Muscle layer of colon (tissue), 2 donors: ENCODE measurements at regions not wholly inside any gene's neighbourhood (a gene's known extent, or its start where the extent isn't known, plus 50 kb on each side); places are given as distances from the start of the nearest gene placed in this dataset.

Source experiments
- H3K27ac ChIP-seq: one replicate; pipeline ENCODE4 v1.7.0; 2013; ENCODE audit warnings: low read depth, mild to moderate bottlenecking, low read length, moderate library complexity
- H3K27me3 ChIP-seq, 2 donors: one replicate each; pipeline ENCODE4 v1.7.0; 2013; ENCODE audit warnings: low read length in 2 of 2, mild to moderate bottlenecking in 2 of 2; ENCODE audit not compliant: insufficient read depth in 2 of 2, control insufficient read depth in 1 of 2
- H3K36me3 ChIP-seq: one replicate; pipeline ENCODE4 v1.7.0; 2013; ENCODE audit warnings: mild to moderate bottlenecking, low read length; ENCODE audit not compliant: insufficient read depth
- H3K4me1 ChIP-seq: one replicate; pipeline ENCODE4 v1.7.0; 2013; ENCODE audit warnings: mild to moderate bottlenecking, low read length; ENCODE audit not compliant: insufficient read depth
- H3K4me3 ChIP-seq, 2 donors: one replicate each; pipeline ENCODE4 v1.7.0; 2013; ENCODE audit warnings: low read length in 2 of 2, low read depth in 1 of 2, mild to moderate bottlenecking in 1 of 2, moderate library complexity in 1 of 2
- H3K9ac ChIP-seq: one replicate; pipeline ENCODE4 v1.7.0; 2013; ENCODE audit warnings: low read length
- H3K9me3 ChIP-seq: one replicate; pipeline ENCODE4 v1.7.0; 2013; ENCODE audit warnings: mild to moderate bottlenecking, low read length
- donor health status: abdominal sarcoma.
- donor health status: Adenocarcinoma of cecum.

DNA sequence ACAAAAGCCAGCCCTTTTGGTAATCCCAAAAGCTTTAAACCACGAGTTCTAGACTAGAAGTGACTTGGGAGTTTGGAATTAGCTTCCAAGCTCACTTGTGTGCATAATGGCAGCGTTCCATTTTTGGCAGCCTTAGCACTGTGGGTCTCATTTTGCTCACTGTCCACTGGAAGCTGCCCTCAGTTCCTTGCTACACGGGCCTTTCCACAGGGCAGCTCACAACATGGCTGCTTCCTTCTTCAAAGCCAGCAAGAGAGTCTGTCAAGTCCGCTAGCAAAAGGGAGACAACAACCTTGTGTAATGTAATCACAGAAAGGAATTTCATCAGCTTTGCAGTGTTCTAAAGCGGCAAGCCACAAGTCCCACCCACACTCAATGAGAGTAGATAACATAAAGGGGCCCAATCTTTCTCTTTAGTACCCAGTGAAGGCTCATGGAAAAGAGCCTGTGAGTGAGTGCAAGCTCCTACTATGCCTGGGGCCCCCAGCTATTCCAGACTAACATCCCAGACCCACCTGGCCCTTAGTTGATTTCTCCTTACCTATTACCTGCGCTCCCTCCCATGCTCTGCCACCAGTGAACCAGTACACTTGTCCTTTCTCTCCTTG is 168.5 kb upstream of the FOXN2 start:
- no peaks in the 10 kb centered on the region for H3K4me1 ChIP-seq
- H3K9me3 ChIP-seq: no peaks in the 10 kb centered on the region
- H3K9ac ChIP-seq: no peak overlapping the region
- H3K27me3 ChIP-seq: no peaks in the 10 kb centered on the region
- no peak overlapping the region for H3K4me3 ChIP-seq
- H3K27ac ChIP-seq: no peak overlapping the region
- no peaks in the 10 kb centered on the region for H3K36me3 ChIP-seq

DNA sequence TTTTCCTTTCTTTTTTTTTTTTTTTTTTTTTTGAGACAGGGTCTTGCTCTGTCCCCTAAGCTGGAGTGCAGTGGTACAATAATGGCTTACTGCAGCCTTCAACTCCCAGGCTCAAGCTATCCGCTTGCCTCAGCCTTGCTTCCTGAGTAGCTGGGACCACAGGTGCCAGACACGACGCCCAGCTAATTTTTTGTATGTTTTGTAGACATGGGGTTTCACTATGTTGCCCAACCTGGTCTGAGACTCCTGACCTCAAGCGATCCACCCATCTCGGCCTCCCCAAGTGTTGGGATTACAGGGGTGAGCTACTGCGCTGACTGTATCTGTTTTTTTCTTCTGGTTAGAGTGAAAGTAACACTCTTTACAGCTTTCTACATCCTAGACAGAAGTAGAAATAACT is 167.9 kb upstream of the FOXN2 start:
- Histone ChIP-seq H3K4me1 (no peaks in the 10 kb centered on the region), H3K27me3 (no peaks in the 10 kb centered on the region), H3K27ac (no peak overlapping the region), H3K9ac (no peak overlapping the region), H3K9me3 (no peaks in the 10 kb centered on the region), H3K36me3 (no peaks in the 10 kb centered on the region), H3K4me3 (no peak overlapping the region)

DNA sequence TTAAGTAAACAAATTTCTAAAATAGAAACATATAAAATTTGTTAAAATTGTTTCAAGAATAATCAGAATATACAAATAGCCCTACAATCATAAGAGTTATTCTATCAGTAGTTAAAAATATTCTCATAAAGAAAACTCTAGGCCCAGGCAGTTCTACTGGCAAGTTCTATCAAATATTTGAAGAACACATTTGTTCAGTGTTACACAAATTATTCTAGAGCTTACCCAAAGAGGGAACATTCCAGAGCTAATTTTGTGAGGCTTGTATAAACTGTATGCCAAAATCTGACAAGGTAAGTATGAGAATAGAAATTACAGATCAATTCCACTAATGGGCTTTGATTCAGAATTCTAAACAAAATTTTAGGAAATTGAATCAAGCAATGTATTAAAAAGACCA is 166.8 kb upstream of the FOXN2 start:
- Histone ChIP-seq H3K9me3 (no peaks in the 10 kb centered on the region), H3K4me3 (no peak overlapping the region), H3K27me3 (no peaks in the 10 kb centered on the region), H3K9ac (no peak overlapping the region), H3K36me3 (no peaks in the 10 kb centered on the region), H3K4me1 (no peaks in the 10 kb centered on the region), H3K27ac (no peak overlapping the region)

DNA sequence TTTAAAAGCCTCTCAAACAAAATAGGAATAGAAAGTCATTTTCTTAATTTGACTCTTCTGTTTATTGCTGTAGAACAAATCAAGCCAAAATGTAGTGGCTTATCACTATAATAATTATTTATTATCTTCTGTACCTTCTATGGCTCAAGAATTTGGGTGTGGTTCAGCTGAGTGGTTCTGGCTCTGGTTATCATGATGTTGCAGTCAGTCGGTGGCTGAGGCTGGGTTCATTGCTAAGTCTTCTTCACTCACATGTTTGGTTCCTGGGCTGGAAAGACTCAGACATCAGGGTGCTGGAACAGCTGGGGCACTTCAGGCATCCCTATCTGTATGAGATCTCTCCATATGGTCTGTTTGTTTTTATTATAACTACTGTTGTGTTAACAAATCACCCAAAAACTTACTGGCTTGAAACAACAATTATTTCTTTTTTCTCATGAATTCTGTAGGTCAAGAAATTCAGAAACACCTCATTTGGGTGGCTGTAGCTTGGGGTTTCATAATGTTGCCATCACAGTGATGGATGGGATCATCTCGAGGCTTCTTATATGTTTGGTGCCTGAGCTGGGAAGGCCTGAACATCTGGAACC is 165.5 kb upstream of the FOXN2 start:
- Histone ChIP-seq H3K9ac (no peak overlapping the region), H3K4me3 (no peak overlapping the region), H3K9me3 (no peaks in the 10 kb centered on the region), H3K4me1 (no peaks in the 10 kb centered on the region), H3K36me3 (no peaks in the 10 kb centered on the region), H3K27me3 (no peaks in the 10 kb centered on the region), H3K27ac (no peak overlapping the region)

DNA sequence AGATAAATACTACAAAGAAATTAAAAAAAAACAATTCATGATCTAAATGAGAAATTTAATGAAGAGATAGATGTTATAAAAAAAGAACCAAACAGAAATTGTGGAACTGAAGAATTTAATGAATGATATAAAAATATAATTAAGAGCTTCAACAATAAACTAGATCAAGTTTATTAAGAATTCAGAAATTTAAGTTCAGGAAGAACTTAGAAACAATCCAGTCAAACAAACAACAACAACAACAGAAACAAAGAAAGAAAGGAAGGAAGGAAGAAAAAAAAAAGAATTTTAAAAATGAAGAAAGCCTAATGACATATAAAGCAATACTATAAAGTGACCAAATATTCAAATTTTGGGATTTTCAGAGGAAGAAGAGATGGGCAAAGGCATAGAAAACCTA is 157.3 kb upstream of the FOXN2 start:
- H3K9me3 ChIP-seq: no peaks in the 10 kb centered on the region
- H3K9ac ChIP-seq: no peak overlapping the region
- H3K27me3 ChIP-seq: no peaks in the 10 kb centered on the region
- no peak overlapping the region for H3K27ac ChIP-seq
- no peaks in the 10 kb centered on the region for H3K36me3 ChIP-seq
- H3K4me1 ChIP-seq: no peaks in the 10 kb centered on the region
- no peak overlapping the region for H3K4me3 ChIP-seq

DNA sequence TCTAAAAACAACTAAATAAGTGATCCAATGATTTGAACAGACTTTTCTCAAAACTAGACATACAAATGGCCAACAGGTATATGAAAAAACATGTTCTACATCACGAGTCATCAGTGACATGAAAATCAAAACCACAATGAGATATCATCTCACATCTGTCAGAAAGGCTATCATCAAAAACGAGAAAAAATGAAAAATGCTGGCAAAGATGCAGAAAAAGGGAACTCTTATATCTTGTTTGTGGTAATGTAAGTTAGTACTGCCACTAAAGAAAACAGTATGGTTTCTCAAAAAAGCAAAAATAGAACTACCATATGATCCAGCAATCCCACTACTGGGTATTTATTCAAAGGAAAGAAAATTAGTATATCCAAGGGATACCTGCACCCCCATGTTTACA is 152.9 kb upstream of the FOXN2 start:
- Histone ChIP-seq H3K36me3 (no peaks in the 10 kb centered on the region), H3K4me3 (no peak overlapping the region), H3K27me3 (no peaks in the 10 kb centered on the region), H3K27ac (no peak overlapping the region), H3K9ac (no peak overlapping the region), H3K9me3 (no peaks in the 10 kb centered on the region), H3K4me1 (no peaks in the 10 kb centered on the region)

DNA sequence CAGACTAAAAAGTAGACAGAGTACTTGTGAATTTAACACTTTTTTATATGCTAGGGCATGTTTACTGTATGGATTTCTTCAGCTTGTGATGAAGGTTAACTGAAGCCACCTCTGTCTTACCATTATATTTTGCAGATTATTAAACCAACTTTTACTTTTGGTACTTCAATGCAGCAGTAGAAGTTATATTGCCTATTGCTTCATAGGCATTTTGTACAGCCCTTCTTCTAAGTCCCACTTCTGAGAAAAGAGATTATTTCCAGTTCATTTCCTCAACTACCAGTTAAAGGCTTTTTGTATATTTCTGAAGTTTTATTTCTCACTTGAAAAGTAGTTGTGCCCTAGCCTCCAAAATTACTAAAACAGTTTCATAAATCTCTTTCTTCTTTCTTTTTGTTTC is 151.7 kb upstream of the FOXN2 start:
- no peak overlapping the region for H3K27ac ChIP-seq
- H3K9ac ChIP-seq: no peak overlapping the region

DNA sequence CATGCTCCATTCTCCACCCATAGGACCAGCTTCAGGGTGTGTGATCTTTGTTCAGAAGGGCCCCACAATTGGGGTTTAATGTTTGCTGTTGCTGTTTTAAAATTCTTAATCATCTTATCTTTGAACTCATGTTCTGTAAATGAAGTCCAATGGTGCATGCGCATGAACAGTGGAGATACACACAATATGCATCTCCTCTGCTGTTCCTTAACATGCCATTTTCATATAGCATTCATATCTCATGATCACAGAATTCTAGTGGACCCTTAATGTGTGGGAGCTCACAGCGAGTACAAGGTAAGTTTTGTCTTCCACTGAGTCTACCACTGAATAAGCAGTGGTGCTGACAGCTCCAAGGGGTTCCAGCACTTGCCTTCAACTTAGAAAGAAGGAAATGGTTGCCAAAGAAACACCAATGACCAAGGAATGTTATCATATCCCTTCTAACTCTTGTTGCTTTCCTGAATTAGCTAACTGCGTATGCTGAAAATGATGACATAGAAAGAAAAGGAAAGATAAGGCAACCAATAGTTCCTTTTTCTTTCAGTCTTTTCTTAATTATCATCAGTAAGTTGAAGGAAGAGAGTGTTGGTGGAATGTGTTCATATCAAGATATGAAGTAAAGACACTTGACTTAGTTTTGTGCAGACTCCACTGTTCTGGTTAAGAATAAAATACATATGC is 149.3 kb upstream of the FOXN2 start:
- Histone ChIP-seq H3K9ac (no peak overlapping the region), H3K27me3 (no peaks in the 10 kb centered on the region), H3K9me3 (no peaks in the 10 kb centered on the region), H3K36me3 (no peaks in the 10 kb centered on the region), H3K27ac (no peak overlapping the region), H3K4me3 (no peak overlapping the region), H3K4me1 (no peaks in the 10 kb centered on the region)

More for the DNA sequence above, 151.7 kb upstream of the FOXN2 start:
- H3K4me1 ChIP-seq: no peaks in the 10 kb centered on the region
- H3K36me3 ChIP-seq: no peaks in the 10 kb centered on the region
- H3K4me3 ChIP-seq: no peak overlapping the region
- no peaks in the 10 kb centered on the region for H3K9me3 ChIP-seq
- no peaks in the 10 kb centered on the region for H3K27me3 ChIP-seq

DNA sequence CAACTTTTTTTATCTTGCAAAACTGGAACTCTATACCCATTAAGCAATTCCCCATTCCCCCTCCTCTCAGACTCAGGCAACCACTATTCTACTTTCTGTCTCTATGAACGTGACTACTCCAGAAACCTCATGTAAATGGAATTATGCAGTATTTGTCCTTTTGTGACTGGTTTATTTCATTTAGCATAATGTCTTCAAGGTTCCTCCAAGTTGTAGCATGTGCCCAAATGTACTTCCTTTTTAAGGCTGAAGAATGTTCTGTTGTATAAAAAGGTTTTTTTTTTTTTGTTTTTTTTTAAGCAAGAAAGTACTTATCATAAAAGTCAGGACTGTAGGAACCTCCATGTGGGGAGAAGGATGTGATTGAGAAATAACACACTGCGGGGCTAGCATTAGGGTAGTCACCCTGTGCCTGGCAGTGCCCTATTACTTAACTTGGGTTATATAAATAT is 145.3 kb upstream of the FOXN2 start:
- Histone ChIP-seq H3K4me1 (no peaks in the 10 kb centered on the region), H3K9me3 (no peaks in the 10 kb centered on the region), H3K36me3 (no peaks in the 10 kb centered on the region), H3K9ac (no peak overlapping the region), H3K27ac (no peak overlapping the region), H3K4me3 (no peak overlapping the region), H3K27me3 (no peaks in the 10 kb centered on the region)

DNA sequence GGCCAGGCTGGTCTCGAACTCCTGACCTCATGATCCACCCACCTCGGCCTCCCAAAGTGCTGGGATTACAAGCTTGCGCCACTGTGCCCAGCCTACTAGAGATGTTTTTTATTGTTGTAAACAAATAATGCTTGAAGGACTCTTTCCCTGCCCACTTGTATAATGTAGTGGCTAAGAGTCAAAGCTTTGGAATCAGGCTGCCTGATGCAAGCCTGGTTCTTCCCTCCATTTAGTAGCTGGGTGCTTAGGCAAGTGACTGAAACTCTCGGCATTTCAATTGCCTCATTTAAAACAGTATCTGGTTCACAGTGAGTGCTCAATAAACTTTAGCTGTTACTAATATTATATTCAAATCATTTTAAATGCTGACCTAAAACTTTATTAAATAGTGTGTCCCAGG is 144.2 kb upstream of the FOXN2 start:
- Histone ChIP-seq H3K36me3 (no peaks in the 10 kb centered on the region), H3K27ac (no peak overlapping the region), H3K4me1 (no peaks in the 10 kb centered on the region), H3K9me3 (no peaks in the 10 kb centered on the region), H3K9ac (no peak overlapping the region), H3K27me3 (no peaks in the 10 kb centered on the region), H3K4me3 (no peak overlapping the region)

DNA sequence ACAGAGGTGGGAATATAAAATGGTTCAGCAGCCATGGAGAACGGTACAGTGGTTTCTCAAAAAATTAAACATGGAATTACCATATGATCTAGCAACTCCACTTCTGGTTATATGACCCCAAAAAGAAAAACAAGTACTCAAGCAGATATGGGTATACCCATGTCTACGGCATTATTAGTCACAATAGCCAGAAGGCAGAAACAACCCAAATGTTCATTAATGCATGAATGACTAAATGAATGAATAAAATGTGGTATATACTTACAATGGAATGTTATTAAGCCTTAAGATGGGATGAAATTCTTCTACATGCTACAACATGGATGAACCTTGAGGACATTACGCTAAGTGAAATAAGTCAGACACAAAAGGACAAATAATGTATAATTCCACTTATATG is 141.3 kb upstream of the FOXN2 start:
- Histone ChIP-seq H3K9ac (no peak overlapping the region), H3K9me3 (no peaks in the 10 kb centered on the region), H3K36me3 (no peaks in the 10 kb centered on the region), H3K4me1 (no peaks in the 10 kb centered on the region), H3K27ac (no peak overlapping the region), H3K27me3 (no peaks in the 10 kb centered on the region), H3K4me3 (no peak overlapping the region)

DNA sequence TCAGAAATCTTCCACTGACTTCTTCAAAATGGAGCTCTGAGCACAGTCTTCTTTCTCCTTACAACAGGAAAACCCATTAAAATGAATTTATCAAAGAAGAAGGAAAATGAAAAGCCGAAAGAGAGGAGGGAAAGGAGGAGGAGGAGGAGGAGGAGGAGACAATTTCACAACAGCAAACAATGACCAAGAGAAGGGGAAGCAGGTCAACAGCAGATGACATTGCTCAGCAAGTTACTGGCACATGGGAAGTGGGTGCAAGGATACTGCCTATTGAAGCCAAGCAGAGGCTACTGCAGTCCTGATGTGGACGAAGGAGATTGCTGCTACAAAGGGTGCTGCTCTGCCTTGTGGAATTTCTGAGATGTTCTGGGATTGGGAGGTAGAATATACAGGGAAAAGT is 140.0 kb upstream of the FOXN2 start:
- Histone ChIP-seq H3K9ac (no peak overlapping the region), H3K4me1 (no peaks in the 10 kb centered on the region), H3K9me3 (no peaks in the 10 kb centered on the region), H3K36me3 (no peaks in the 10 kb centered on the region), H3K27me3 (no peaks in the 10 kb centered on the region), H3K4me3 (no peak overlapping the region), H3K27ac (no peak overlapping the region)
